HK-2 (cell line): ENCODE measurements at regions not wholly inside any gene's neighbourhood (a gene's known extent, or its start where the extent isn't known, plus 50 kb on each side); places are given as distances from the start of the nearest gene placed in this dataset.
"Not testable (repeated sequence)": the region's sequence is repeated elsewhere in the genome, so short reads cannot be mapped to it uniquely, and the experiment has no call there.

ENCODE experiments used
- DNase-seq: peaks from one replicate; pipeline ENCODE4 v3.0.0-alpha.2; 2018; ENCODE audit not compliant: unreplicated experiment

DNA sequence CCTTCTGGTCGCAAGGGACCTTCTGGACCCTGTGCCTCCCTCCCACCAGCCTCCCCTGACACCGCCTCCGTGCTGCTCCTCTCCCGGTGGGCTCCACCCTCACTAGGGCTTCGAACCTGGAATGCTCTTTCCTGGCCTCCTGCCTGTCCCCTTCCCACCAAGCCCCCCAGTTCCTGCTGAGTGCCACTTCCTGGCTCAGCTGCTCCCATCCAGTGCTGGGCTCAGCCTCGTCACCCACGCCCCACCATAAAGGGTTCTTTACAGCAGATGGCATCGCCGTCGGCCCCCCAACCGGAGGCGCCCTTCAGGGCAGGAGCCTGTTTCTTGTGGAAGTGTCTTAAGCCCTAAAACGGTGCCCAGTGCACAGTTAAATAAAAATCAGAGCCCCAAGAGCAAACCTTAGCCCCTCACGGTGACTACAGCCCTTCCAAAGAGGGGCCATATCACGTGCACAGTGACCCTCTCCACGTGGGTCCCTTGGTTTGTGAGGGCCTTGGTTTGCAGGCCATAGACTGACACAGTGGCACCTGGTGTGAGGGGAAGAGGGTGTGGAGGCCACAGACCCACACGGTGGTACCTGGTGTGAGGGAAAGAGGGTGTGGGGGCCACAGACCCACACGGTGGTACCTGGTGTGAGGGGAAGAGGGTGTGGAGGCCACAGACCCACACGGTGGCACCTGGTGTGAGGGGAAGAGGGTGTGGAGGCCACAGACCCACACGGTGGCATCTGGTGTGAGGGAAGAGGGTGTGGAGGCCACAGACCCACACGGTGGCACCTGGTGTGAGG, 111.4 kb downstream of the METRNL start:
- DNase-seq, result no peak

- no peak for DNase-seq
These were observed 112.2 kb downstream of the METRNL start for GRCh38 chr17:83191388-83192160.

DNA sequence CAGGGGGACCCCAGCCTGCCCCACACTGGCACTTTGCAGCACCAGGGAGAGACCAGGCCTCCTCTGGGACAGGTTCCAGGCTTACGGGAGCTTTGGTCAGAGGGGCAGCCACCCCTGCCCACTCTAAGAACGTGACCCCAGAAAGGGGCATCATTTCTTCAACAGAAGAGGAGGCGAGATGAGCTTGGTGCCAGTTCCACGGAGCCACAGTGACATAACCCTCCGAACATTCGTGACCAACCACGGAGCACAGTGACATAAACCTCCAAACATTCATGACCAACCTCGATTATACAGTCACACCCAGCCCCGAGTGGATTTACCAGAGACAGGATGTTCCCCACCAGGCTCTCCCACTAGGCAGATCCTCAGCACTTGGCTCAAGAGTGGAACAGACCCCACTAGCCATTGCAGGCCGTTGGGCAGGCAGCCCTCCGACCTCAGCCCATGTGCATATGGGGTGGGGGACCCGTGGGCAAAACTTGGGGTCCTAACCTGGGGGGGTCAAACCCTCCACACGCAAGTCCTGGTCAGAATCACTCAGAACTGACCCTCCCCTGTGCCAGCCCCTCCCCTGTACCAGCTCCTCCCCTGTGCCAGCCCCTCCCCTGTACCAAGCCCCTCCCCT, 112.9 kb downstream of the METRNL start:
- no peak for DNase-seq

DNA sequence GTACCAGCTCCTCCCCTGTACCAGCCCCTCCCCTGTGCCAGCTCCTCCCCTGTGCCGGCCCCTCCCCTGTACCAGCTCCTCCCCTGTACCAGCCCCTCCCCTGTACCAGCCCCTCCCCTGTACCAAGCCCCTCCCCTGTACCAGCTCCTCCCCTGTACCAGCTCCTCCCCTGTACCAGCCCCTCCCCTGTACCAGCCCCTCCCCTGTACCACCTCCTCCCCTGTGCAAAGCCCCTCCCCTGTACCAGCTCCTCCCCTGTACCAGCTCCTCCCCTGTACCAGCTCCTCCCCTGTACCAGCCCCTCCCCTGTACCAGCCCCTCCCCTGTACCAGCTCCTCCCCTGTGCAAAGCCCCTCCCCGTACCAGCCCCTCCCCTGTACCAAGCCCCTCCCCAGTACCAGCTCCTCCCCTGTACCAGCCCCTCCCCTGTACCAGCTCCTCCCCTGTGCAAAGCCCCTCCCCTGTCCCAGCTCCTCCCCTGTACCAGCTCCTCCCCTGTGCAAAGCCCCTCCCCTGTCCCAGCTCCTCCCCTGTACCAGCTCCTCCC, 113.5 kb downstream of the METRNL start:
- not testable (repeated sequence) for DNase-seq

DNA sequence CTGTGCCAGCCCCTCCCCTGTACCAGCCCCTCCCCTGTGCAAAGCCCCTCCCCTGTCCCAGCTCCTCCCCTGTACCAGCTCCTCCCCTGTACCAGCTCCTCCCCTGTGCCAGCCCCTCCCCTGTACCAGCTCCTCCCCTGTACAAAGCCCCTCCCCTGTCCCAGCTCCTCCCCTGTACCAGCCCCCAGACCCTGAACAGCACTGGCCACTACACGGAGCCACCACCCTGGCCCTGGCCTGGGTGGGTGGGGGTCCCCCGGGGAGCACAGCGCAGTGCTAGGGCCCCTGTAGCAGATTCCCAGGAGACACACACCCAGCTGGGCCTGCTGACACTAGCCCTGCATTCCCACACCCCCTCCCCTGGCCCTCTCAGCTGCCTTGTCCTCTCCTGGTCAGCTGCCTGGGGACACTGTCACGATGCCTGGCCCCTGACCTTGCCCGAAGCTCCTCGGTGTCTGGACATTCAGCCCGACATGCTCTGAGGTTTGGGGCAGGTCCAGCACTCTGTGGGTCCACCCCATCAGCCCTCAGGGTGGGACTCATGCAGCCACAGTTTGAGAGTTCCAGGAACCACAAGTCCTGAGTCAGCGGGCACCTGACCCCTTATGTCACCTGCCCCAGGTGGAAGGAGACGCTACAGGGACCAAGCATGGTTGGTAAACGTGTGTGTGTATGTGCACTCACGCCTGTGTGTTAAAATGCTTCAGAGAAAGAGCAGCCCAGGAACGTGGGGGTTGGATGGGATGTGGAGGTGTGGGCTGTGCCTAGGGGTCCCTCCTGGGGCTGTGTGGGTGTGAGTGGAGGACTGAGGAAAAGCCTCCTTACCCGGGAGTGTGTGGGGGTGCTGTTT, 114.2 kb downstream of the METRNL start:
- peak; percentile 64 for DNase-seq

DNA sequence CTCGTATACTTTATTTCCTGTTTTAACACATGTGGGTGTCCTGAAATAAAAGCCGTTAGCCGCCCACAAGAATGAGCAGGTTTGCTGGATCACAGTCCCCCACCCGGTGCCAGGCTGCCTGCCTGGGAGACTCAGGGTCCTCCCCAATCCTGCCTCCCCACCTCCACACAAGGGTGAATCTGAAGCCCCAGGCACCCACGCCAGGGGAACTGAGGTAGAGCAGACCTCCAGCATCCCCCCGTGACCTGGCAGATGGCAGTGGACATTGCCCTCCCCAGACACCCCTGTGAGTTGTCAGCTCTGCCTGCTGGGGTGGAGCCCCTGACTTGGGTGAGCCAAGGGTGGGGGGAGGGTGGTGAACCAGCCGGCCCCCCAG, 114.8 kb downstream of the METRNL start:
- no peak for DNase-seq

DNA sequence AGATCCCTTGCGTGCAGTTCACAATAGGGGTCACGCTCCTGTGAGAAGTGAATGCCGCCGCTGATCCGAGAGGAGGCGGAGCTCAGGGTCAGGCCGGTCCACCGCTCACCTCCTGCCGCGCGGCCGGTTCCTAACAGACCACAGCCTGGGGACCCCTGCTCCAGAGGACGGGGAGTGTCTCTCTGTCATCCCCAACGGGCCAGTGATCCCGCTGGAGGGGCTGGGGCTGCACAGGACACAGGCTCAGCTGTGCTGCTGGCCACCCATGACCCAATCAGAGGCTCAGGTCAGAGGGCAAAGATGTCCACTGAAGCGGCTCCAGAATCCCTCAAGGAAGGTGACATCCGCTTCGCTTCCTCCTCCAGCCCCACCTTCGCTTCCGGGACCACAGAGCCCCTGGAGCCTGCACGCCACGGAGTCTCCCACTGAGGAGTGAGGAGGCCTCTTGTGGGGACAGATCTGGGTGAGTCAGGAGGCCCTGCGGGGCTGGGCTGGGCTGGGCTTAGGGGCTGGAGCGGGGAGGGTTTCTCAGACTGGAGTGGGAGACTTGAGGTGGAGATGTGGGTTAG, 115.4 kb downstream of the METRNL start:
- DNase-seq, result peak; percentile 45

- DNase-seq, result no peak
These were observed 116.1 kb downstream of the METRNL start for GRCh38 chr17:83195330-83196023.

- no peak for DNase-seq
These were observed 116.6 kb downstream of the METRNL start for GRCh38 chr17:83196024-83196365.

DNA sequence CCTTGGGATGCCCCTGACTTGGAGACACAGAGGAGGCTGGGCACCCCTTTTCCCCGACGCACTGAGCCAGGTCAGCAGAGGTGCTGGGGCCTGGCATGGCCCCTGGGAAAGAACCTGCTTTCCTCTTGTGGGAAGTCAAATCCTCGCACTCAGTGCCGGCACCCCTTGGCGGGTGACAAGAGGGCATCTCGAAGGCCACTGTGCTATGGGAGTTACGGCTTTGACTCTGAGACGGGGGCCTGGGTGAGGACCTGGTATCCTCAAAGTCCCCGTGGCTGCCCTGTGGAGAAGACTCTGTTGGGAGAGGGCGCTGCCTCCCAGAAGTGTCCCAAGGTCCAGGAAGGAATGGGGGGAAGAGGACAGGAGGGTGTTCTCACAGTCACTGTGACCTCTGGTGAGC, 117.0 kb downstream of the METRNL start:
- no peak for DNase-seq

- DNase-seq, result no peak
These were observed 117.8 kb downstream of the METRNL start for GRCh38 chr17:83196973-83197880.

GRCh38 chr17:83198366-83199341, 119.2 kb downstream of the METRNL start:
- no peak for DNase-seq

DNA sequence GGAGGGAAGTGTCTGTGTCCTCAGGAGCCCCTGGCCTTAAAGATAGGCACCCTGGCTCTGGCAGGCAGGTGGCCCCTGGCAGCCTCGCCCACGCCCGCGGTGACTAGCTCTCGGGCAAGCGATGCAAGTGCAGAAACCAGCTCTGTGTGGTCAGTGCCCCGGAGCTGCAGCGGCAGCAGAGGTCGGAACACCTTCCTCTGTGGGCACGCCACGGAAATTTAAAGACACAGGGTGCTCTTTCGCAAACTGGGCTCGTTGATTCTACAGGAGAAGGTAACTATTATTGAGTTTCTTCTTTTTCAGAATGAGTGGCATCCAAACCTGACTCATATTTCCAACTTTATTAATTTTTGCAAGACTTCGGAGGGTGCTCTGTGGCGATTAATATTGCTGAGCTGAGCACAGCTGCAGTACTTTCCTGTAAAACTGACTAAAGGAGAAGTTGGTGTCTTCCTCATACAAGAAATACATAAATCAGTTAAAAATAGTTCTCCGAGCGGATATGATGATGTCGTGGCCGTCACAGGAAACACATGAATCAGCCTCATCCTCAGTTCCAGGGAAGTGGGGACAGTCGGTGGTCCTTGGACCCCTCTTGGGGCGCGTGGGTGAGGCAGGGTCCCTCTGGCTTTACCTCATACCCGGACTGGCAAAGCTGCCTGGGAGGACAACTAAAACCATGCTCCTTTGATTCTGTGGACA, 120.2 kb downstream of the METRNL start:
- DNase-seq, result no peak

GRCh38 chr17:83200231-83200699, 120.9 kb downstream of the METRNL start:
- DNase-seq, result no peak

DNA sequence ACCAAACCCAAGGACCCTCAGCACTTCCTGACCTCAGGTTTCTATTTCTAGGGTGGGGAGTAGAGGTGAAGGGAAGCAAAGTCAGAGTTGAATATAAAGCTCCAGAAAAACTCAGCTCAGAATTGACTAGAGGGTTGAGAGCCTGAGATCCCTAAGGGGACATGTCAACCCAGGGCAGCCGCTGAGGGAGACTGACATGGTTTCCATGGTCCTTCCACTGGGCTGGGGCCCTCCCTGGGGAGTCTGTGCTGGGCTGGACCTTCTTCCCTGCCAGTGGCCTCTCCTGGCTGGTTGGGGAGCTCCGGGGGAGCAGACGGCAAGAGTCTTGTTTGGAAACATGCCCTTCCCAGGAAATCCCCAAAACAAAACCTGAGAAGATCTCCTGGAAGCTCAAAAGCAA, 121.3 kb downstream of the METRNL start:
- DNase-seq, result no peak

- DNase-seq, result no peak
These were observed 122.0 kb downstream of the METRNL start for GRCh38 chr17:83201206-83202001.
